HCT116 (cell line): ENCODE measurements at regions not wholly inside any gene's neighbourhood (a gene's known extent, or its start where the extent isn't known, plus 50 kb on each side); places are given as distances from the start of the nearest gene placed in this dataset.

Experiments used
- ATAC-seq: fragments of 200-7000 bp; cut with Tn5 transposase; 2 replicates; pipeline ENCODE4 v1.9.1; 2020; ENCODE audit warnings: mild to moderate bottlenecking, moderate library complexity
- BruUV-seq: library from RNA; stranded (reverse); fragments of 400-500 nt; replicated peaks from 2 replicates; lab custom pipeline; 2021; lab: Mats Ljungman, UMichigan
- CTCF ChIA-PET: fragments of 300-600 bp; sonication (Branson Sonifier 250); formaldehyde crosslinking; loops from one replicate; lab custom pipeline; 2021; ENCODE audit warnings: antibody characterized with exemption; lab: Charles Lee
- POLR2A ChIA-PET: fragments of 300-600, 350-600 bp; sonication (Branson Sonifier 250); formaldehyde crosslinking; loops from one replicate; lab custom pipeline; 2021; ENCODE audit warnings: antibody characterized with exemption; lab: Charles Lee
- RAD21 ChIA-PET, 2 experiments: fragments of 300-600 bp; sonication (Branson Sonifier 250); formaldehyde crosslinking; loops; one replicate each; lab custom pipeline; 2023; ENCODE audit warnings: low total read pairs in 2 of 2; ENCODE audit not compliant: uncharacterized antibody in 2 of 2, unreplicated experiment in 2 of 2, low non-redundant PET in 1 of 2; lab: Charles Lee
- DNase-seq: peaks from one replicate; pipeline ENCODE4 v3.0.0-alpha.2; 2010; ENCODE audit warnings: low read depth, low spot score
- H2AFZ ChIP-seq: fragments of 200-600 bp; shearing (Covaris generic), sonication (generic); 2 replicates; pipeline ENCODE4 v1.6.1; 2017; ENCODE audit warnings: low read depth, mixed run types, mixed read lengths, antibody characterized with exemption, low read length; ENCODE audit not compliant: poor library complexity, severe bottlenecking
- H3K27ac ChIP-seq: 2 replicates; pipeline ENCODE4 v1.5.1; 2012; ENCODE audit warnings: low read depth, low read length
- H3K27me3 ChIP-seq: fragments of 200-600 bp; sonication (generic); 2 replicates; pipeline ENCODE4 v1.6.1; 2016; ENCODE audit warnings: mixed run types, low read length, mixed read lengths; ENCODE audit not compliant: insufficient read depth
- H3K36me3 ChIP-seq, 2 experiments: fragments of 200-500 bp in 1 of 2; fragments of 200-600 bp in 1 of 2; sonication (Bioruptor generic) in 1 of 2; sonication (generic) in 1 of 2; 2 replicates each; pipeline versions ENCODE4 v1.5.1 to v1.6.1; 2014 to 2016; ENCODE audit warnings: low read length in 2 of 2, inconsistent platforms in 1 of 2, mixed read lengths in 1 of 2, mixed run types in 1 of 2; ENCODE audit not compliant: insufficient read depth in 2 of 2, control insufficient read depth in 1 of 2
- H3K4me1 ChIP-seq, 2 experiments: fragments of 200-600 bp in 1 of 2; sonication (generic) in 1 of 2; 2 replicates each; pipeline versions ENCODE4 v1.5.1 to v1.6.1; 2012 to 2017; ENCODE audit warnings: low read length in 2 of 2, inconsistent platforms in 1 of 2, mild to moderate bottlenecking in 1 of 2, mixed read lengths in 1 of 2, mixed run types in 1 of 2, moderate library complexity in 1 of 2; ENCODE audit not compliant: insufficient read depth in 2 of 2, control insufficient read depth in 1 of 2
- H3K4me2 ChIP-seq: fragments of 200-600 bp; sonication (generic); 2 replicates; pipeline ENCODE4 v1.6.1; 2017; ENCODE audit warnings: mixed run types, low read length, mixed read lengths
- H3K4me3 ChIP-seq, 2 experiments: fragments of 200-600 bp in 1 of 2; sonication (generic) in 1 of 2; replicated peaks in 1 of 2; 2 replicates each; pipeline ENCODE4 v1.5.1; 2011 to 2016; ENCODE audit warnings: low read length in 2 of 2, control low read depth in 1 of 2, low read depth in 1 of 2, mild to moderate bottlenecking in 1 of 2, mixed read lengths in 1 of 2, mixed run types in 1 of 2
- H3K79me2 ChIP-seq: fragments of 200-600 bp; sonication (generic); 2 replicates; pipeline ENCODE4 v1.6.1; 2017; ENCODE audit warnings: mild to moderate bottlenecking, mixed run types, low read length, moderate library complexity, mixed read lengths; ENCODE audit not compliant: insufficient read depth
- H3K9ac ChIP-seq: fragments of 200-600 bp; sonication (generic); 2 replicates; pipeline ENCODE4 v1.6.1; 2016; ENCODE audit warnings: low read length, mixed read lengths
- H3K9me2 ChIP-seq: fragments of 200-600 bp; sonication (generic), shearing (Covaris generic); 2 replicates; pipeline ENCODE4 v1.6.1; 2017; ENCODE audit warnings: mixed run types, mild to moderate bottlenecking, moderate library complexity; ENCODE audit not compliant: insufficient read depth
- H3K9me3 ChIP-seq, 2 experiments: fragments of 200-500 bp in 1 of 2; fragments of 200-600 bp in 1 of 2; sonication (Bioruptor generic) in 1 of 2; sonication (generic) in 1 of 2; 2 replicates each; pipeline ENCODE4 v1.6.1; 2014 to 2017; ENCODE audit warnings: low read length in 2 of 2, mixed read lengths in 2 of 2, inconsistent platforms in 1 of 2, low read depth in 1 of 2, mild to moderate bottlenecking in 1 of 2, mixed run types in 1 of 2, moderate library complexity in 1 of 2; ENCODE audit not compliant: control insufficient read depth in 1 of 2, insufficient read depth in 1 of 2
- H4K20me1 ChIP-seq: fragments of 200-600 bp; sonication (generic), shearing (Covaris generic); 2 replicates; pipeline ENCODE4 v1.6.1; 2017; ENCODE audit warnings: mixed run types, mild to moderate bottlenecking, moderate library complexity; ENCODE audit not compliant: insufficient read depth
- ATF3 ChIP-seq: IDR thresholded peaks from 2 replicates; pipeline ENCODE4 v1.6.1; 2012
- CBX3 ChIP-seq: IDR thresholded peaks from 2 replicates; pipeline ENCODE4 v1.6.1; 2012; ENCODE audit warnings: low read depth
- CEBPB ChIP-seq: IDR thresholded peaks from 2 replicates; pipeline ENCODE4 v1.6.1; 2012; ENCODE audit warnings: low read depth
- CTCF ChIP-seq, 3 experiments: fragments of 200-600 bp in 1 of 3; sonication (generic) in 1 of 3; IDR thresholded peaks in 2 of 3; conservative IDR thresholded peaks in 1 of 3; 2 replicates each; pipeline ENCODE4 v1.5.1; 2012 to 2017; ENCODE audit warnings: low read depth in 2 of 3, low read length in 2 of 3, antibody characterized with exemption in 1 of 3, borderline replicate concordance in 1 of 3, control low read depth in 1 of 3, mild to moderate bottlenecking in 1 of 3, mixed read lengths in 1 of 3, mixed run types in 1 of 3, moderate library complexity in 1 of 3; ENCODE audit not compliant: insufficient read depth in 1 of 3
- EGR1 ChIP-seq: IDR thresholded peaks from 2 replicates; pipeline ENCODE4 v1.6.1; 2012; ENCODE audit warnings: low read depth
- ELF1 ChIP-seq: IDR thresholded peaks from 2 replicates; pipeline ENCODE4 v1.6.1; 2012; ENCODE audit warnings: low read depth, borderline replicate concordance
- EZH2 ChIP-seq: fragments of 200-600 bp; sonication (generic); IDR thresholded peaks from 2 replicates; pipeline ENCODE4 v1.6.1; 2017; ENCODE audit warnings: antibody characterized with exemption, mixed run types
- EZH2phosphoT487 ChIP-seq: fragments of 200-600 bp; IDR thresholded peaks from 2 replicates; pipeline ENCODE4 v1.6.1; 2018; ENCODE audit warnings: antibody characterized with exemption, borderline replicate concordance
- FOSL1 ChIP-seq: IDR thresholded peaks from 2 replicates; pipeline ENCODE4 v1.6.1; 2012; ENCODE audit warnings: low read depth
- JUND ChIP-seq: IDR thresholded peaks from 2 replicates; pipeline ENCODE4 v1.6.1; 2012
- POLR2A ChIP-seq: IDR thresholded peaks from 2 replicates; pipeline ENCODE4 v1.7.0; 2011; ENCODE audit warnings: borderline replicate concordance; ENCODE audit not compliant: insufficient read depth, insufficient read length; ENCODE audit errors: extremely low read depth
- RAD21 ChIP-seq: IDR thresholded peaks from 2 replicates; pipeline ENCODE4 v1.6.1; 2012; ENCODE audit warnings: low read depth, mild to moderate bottlenecking
- REST ChIP-seq: IDR thresholded peaks from 2 replicates; pipeline ENCODE4 v1.6.1; 2012; ENCODE audit warnings: low read depth
- SP1 ChIP-seq: IDR thresholded peaks from 2 replicates; pipeline ENCODE4 v1.6.1; 2012; ENCODE audit warnings: low read depth
- ZBTB33 ChIP-seq: IDR thresholded peaks from 2 replicates; pipeline ENCODE4 v1.6.1; 2011; ENCODE audit warnings: mild to moderate bottlenecking, low read length, moderate library complexity; ENCODE audit not compliant: insufficient replicate concordance; ENCODE audit errors: extremely low read depth
- ZFX ChIP-seq: fragments of 450-650 bp; IDR thresholded peaks from 2 replicates; pipeline ENCODE4 v1.6.1; 2017
- ZNF274 ChIP-seq: fragments of 200-500 bp; sonication (Bioruptor generic); IDR thresholded peaks from 2 replicates; pipeline ENCODE4 v1.6.1; 2014; ENCODE audit warnings: mild to moderate bottlenecking, low read depth, low read length, inconsistent platforms
- intact Hi-C: fragments of 100-400 bp; cut with micrococcal nuclease; formaldehyde crosslinking; loops from 2 replicates; pipeline ENCODE4 v1.10.0; 2022
- TF ChIP-seq, protein P1 (sequence below): IDR thresholded peaks from 2 replicates; pipeline ENCODE4 v1.6.1; 2012

DNA sequence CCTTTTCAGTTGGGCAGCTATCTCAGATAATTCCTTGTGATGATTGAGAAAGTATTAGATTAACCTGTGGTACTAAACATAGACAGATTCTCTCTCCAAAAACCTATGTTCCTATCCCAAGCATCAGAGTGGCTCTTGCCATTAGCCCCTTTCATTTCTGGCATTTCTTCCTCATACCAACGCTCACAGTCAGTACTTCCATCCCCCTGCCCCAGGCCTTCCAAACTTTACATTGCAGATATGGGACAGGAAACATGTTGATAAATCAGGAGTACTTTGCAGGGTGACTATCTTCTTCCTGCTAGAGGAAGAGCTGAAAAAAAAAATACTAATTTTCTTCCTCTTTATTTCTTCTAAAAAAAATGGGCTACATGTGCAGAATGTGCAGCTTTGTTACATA lies 442.6 kb upstream of the RGMB start:
- BruUV-seq, result no TSS peak
- intact Hi-C loops, result no loop called here
- TF ChIP-seq ELF1 (no peak), FOSL1 (no peak), ATF3 (no peak), JUND (no peak), CBX3 (no peak), EZH2 (no peak), CEBPB (no peak), EZH2phosphoT487 (no peak), ZNF274 (no peak), POLR2A (no peak), CTCF (IDR thresholded peaks at IDR 0.05 in 2 of 3, conservative IDR thresholded peaks at IDR 0.05 in 1 of 3; ENCODE audit: borderline replicate concordance in 1 of 3, insufficient read depth in 1 of 3, low read depth in 2 of 3, low read length in 2 of 3) (no peak), EGR1 (no peak), ZFX (no peak), REST (no peak), RAD21 (no peak), ZBTB33 (no peak), SP1 (no peak)
- TF ChIP-seq, protein P1, sequence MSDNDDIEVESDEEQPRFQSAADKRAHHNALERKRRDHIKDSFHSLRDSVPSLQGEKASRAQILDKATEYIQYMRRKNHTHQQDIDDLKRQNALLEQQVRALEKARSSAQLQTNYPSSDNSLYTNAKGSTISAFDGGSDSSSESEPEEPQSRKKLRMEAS, result no peak
- TF ChIP-seq, all 23 proteins: peak for 0
- H3K4me2 ChIP-seq, result no peak overlapping the region
- no peaks in the 10 kb centered on the region for H3K79me2 ChIP-seq
- H3K4me3 ChIP-seq, result no peak overlapping the region
- no peaks in the 10 kb centered on the region for H3K4me1 ChIP-seq
- no peaks in the 10 kb centered on the region for H3K9me2 ChIP-seq
- no peak for ATAC-seq
- CTCF ChIA-PET, result no interaction called here
- no peaks in the 10 kb centered on the region for H3K27me3 ChIP-seq
- H3K9me3 ChIP-seq, result no peaks in the 10 kb centered on the region
- no peak for DNase-seq
- POLR2A ChIA-PET, result no interaction called here
- no peak overlapping the region for H2AFZ ChIP-seq
- RAD21 ChIA-PET, result no interaction called here
- H3K27ac ChIP-seq, result no peak overlapping the region
- H3K36me3 ChIP-seq, result no peaks in the 10 kb centered on the region
- H3K9ac ChIP-seq, result no peak overlapping the region
- no peaks in the 10 kb centered on the region for H4K20me1 ChIP-seq
